Right lobe of liver (tissue), 4 donors: ENCODE measurements at regions not wholly inside any gene's neighbourhood (a gene's known extent, or its start where the extent isn't known, plus 50 kb on each side); places are given as distances from the start of the nearest gene placed in this dataset.

Experiments used
- CTCF ChIP-seq, 4 donors: fragments of 200-600 bp in 3 of 4; fragments of 450-650 bp in 1 of 4; IDR thresholded peaks; one replicate each; pipeline versions ENCODE4 v1.5.1 to v1.8.0; 2016 to 2022; ENCODE audit warnings: antibody characterized with exemption in 4 of 4, mild to moderate bottlenecking in 2 of 4
- POLR2A ChIP-seq: fragments of 450-650 bp; IDR thresholded peaks from one replicate; pipeline ENCODE4 v1.6.1; 2017; ENCODE audit warnings: antibody characterized with exemption, mild to moderate bottlenecking
- donor health status: DM: no; HTN: no; CAD: no.
- donor health status: DM: no; HTN: no; CAD: no.
- donor health status: DM: no; HTN: yes; CAD: no.

DNA sequence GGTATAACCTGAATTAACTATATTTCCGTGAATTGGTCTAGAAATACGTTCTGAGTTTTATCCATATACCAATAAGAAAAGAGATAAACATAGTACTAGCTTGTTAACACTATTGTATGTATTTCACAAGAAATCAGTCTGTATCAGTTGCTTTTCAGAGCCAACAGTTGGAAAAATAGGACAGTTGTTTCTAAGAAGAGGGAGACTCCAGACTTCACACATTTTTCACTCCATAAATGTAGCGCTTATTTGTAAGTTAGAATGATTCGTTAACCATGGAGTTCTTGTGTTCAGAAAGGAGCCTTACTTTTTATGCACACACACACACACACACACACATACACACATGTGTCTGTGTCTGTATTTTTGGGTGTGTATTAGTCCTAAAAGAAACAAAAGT is 376.7 kb upstream of the SMIM31 start:
- TF ChIP-seq POLR2A (no peak), CTCF (IDR thresholded peaks at IDR 0.05) (no peak)
